Right hindlimb (tissue), 1 donor: ENCODE measurements at regions not wholly inside any gene's neighbourhood (a gene's known extent, or its start where the extent isn't known, plus 50 kb on each side); places are given as distances from the start of the nearest gene placed in this dataset.
"Not testable (repeated sequence)": the region's sequence is repeated elsewhere in the genome, so short reads cannot be mapped to it uniquely, and the experiment has no call there.

Experiments used
- DNase-seq: peaks from one replicate; pipeline ENCODE4 v3.0.0-alpha.2; 2018

GRCh38 chr10:25724241-25724640 lies 209.8 kb upstream of the MYO3A start:
- DNase-seq: no peak

DNA sequence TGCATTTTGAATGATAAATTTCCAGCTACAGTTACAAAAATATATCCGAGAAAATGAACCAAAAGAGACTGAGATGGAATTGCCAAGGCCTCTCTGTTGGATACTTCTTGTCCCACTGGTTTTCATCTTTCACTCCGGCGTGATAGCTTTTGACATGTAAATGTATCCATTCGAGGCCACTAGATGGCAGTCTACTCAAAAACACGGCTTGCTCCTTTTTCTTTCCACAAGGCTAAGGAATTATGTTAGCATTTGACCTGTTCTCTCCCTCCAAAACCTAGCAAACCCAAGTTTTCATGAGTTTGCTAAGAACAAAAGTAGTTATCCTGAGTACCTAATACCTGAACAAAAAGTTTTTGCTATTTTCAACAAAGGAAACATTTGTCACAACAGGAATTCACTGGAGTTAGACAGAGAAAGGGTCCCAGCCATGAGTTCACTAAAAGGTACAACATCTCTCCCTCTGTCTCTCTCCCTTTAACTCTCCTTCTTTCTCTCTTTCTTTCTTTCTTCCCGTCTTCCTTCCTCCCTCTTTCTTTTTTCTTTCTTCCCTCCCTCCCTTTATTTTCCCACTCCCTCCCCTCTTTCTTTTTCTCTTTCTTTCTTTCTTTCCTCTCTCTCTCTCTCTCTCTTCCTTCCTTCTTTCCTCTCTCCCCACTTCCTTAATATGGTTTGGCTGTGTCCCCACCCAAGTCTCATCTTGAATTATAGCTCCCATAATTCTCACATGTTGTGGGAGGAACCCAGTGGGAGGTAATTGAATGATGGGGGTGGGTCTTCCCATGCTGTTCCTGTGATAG lies 207.9 kb upstream of the MYO3A start:
- DNase-seq: no peak

- DNase-seq: no peak
Observed at GRCh38 chr10:25738776-25739175, 195.3 kb upstream of the MYO3A start.

DNA sequence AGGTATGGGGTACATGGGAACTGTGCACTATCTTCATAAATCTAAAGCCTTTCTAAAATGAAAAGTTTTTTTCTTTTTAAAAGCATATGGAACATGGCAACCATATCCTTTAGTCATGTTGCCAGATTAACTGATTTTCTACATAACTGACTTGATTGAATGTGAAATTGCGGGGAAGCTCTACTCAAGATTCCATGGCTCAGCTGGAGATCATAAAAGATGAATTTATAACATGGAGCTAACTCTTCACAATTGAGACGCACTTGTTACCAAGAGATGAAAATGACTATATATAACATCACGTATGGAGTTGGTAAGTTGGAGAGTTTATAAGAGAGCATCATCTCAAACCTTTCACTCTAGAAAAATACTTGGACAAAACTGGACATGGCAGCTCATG lies 190.2 kb upstream of the MYO3A start:
- DNase-seq: no peak

DNA sequence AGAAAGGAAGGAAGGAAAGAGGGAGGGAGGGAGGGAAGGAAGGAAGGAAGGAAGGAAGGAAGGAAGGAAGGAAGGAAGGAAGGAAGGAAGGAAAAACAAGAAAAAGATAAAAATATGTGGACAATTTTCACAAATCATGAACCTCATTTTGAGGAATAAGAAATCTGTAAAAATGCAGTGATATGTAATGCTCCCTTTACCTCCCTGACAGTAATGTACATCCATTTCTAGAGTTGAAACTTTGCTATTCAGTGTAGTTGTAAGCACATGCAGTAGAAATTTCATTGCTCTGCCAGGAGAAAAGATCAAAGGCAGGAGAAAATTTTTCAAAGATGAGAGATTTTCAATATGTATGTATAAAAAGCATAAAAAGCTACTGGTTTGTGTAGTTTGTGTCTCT lies 189.5 kb upstream of the MYO3A start:
- no peak for DNase-seq

- DNase-seq: no peak
Observed at GRCh38 chr10:25745976-25746375, 188.1 kb upstream of the MYO3A start.

DNA sequence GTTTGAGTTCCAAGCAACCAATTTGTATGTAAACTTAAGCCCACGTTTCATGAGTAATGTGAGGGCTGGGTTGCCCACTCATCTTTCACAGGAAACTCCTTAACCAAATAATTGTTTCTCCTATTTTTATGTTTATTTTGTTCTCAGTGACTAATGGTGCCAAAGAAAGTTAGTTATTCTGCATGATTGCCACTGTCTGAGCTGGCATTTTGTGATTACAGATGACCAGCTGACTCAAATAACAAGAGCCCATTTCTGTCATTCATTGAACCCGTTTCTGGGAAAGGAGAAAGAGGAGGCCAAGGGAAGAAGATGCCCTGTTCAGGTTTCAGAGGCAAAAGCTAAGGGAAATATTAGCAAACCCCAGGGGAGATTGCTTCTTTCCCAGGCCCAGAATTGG lies 186.9 kb upstream of the MYO3A start:
- DNase-seq: no peak

DNA sequence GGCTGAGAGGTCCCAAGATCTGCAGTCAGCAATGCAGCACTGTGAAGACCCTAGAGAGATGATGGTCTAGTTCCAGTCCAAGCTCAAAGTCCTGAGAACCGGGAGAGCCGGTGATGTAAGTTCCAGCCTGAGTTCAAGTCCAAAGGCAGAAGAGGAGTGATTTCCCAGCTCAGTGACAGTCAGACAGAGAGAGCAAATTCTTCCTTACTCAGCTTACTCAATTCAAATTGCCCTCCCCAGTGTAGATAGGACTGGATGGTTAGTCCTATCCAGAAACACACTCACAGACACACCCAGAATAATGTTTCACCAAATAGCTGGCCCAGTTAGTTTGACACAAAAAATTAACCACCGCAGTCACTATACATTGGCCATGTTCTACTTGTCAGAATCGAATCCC lies 185.5 kb upstream of the MYO3A start:
- no peak for DNase-seq

DNA sequence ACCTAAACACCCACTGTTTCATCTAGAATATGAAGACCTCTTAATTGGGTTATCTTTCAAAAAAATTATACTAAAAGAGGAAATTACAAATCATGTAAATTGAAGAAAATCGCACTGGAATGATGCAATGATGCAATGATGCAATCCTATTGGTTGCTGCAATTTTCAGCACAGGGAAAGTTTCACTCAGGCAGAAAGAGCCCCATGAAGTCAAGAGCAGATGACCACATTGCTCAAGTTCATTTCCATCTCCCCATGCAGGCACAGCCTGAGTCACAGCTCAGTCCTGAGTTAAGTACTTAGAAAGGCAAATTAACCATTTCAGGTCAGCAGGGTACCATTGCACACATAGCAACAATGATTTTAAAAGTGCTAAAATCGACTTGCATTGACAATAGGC lies 180.3 kb upstream of the MYO3A start:
- no peak for DNase-seq

DNA sequence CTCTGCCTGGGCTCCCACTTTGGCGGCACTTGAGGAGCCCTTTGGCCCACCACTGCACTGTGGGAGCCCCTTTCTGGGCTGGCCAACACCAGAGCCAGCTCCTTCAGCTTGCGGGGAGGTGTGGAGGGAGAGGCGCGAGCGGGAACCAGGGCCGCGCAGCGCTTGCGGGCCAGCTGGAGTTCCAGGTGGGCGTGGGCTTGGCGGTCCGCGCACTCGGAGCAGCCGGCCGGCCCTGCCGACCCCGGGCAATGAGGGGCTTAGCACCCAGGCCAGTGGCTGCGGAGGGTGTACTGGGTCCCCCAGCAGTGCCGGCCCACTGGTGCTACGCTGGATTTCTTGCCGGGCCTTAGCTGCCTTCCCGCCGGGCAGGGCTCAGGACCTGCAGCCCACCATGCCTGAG lies 178.2 kb upstream of the MYO3A start:
- DNase-seq: not testable (repeated sequence)

DNA sequence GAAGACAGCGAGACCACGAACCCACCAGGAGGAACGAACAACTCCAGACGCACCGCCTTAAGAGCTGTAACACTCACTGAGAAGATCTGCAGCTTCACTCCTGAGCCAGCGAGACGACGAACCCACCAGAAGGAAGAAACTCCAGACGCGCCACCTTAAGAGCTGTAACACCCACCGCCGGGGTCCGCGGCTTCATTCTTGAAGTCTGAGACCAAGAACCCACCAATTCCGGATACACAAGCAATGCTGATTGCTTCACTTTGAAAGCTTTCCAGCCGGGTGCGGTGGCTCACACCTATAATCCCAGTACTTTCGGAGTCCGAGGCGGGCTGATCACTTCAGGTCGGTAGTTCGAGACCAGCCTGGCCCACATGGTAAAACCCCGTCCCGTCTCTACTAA lies 177.2 kb upstream of the MYO3A start:
- no peak for DNase-seq

DNA sequence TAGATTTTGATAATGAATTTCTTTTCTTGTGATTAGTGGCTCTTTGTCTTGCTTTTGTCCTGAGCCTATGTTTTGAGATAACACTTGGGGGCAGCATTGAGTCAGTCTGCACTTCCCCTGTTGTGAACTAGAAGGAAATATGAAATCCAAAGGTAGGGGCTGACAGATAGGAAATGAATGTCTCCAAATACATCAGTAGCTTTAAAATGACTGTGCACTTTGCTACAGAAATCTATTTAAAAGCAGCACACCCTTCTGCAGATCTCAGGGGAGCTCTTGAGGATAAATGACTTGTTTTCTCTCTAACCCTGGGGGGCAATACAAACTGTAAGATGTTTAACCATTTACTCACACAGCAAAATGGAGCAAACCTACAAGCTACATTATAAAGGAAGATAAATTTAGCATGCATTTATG lies 176.0 kb upstream of the MYO3A start:
- DNase-seq: no peak

DNA sequence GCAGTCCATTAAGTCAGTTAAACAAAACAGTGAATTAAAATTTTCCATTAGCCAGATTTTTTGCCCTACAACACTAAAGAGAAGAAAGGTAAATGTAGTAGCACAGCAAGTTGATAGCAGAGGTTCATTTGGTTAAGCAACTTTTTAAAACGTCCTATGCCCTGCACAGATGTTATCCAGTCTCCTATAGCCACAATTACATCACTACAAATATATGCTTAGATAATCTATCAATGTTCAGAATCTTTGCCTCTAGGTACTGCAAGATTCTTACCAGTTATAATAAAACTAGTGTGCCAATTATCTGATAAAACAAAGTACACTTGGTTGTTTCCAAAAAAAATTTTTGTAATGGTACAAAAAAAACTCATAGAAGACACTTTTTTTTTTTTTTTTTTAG lies 175.5 kb upstream of the MYO3A start:
- DNase-seq: no peak

DNA sequence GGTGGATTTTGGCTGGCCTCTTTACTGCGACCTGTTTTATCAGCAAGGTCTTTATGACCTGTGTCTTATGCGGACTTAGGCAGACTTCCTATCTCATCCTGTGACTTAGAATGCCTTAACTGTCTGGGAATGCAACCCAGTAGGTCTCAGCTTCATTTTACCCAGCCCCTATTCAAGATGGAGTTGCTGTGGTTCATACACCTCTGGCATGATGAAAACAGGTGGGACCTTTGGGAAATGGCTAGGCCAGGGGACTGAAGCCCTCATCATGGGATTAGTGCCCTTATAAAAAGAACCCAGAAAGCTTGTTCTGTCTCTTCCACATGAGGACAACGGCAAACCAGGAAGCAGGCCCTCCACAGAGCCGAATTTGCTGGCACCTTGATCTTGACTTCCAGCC lies 172.1 kb upstream of the MYO3A start:
- no peak for DNase-seq

GRCh38 chr10:25766213-25766612 lies 167.8 kb upstream of the MYO3A start:
- no peak for DNase-seq

GRCh38 chr10:25766687-25767221 lies 167.3 kb upstream of the MYO3A start:
- DNase-seq: no peak

- no peak for DNase-seq
Observed at GRCh38 chr10:25768167-25768566, 165.9 kb upstream of the MYO3A start.

DNA sequence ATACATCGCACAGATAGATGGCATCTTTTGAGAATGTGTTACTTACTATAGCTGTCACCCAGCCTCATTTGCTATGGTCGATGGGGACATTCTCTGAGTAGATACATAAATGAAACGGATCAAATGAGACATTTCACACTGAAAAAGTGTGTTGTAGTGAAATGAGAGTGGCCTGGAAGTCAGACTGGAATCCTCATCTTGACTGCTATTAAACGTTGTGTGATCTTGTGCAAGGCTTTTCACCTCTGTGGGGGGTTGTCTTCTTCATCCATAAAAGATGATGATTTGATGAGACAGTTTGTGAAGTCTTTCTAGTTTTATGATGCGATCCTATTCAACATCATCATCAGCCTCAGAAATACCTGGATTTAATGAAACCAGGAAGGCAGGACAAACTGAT lies 155.4 kb upstream of the MYO3A start:
- no peak for DNase-seq

DNA sequence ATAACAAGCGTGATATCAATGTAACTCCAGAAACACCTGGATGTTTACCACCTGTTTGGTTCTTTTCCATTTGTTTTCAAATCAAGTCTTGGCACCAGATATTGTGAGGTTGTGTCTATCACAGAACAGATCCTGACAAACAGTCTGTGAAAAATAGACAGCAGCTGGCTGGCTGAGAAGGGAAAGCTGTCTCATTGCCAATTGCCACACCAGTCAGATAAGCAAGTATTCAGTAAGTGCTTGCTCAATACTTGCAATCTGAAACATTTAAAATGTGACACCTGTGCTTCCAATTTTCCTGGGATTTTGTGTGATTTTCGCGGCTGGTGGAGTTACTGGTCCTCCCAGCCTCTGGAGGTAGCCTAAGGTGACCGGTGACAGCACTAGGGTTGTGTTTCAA lies 147.9 kb upstream of the MYO3A start:
- DNase-seq: no peak

DNA sequence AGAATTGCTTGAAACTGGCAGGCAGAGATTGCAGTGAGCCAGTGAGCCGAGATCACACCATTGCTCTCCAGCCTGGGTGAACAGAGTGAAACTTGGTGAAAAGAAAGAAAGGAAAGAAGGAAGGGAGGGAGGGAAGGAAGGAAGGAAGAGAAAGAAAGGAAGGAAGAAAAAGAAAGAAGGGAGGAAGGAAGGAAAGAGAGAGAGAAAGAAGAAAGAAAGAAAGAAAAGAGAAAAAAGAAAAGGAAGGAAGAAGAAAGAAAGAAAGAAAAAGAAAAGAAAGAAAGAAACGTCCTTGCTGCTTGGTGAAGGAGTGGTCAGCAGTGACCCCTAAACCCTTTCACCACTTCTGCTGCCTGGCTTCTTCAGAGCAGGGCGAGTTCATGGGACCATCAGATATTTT lies 147.1 kb upstream of the MYO3A start:
- no peak for DNase-seq

- DNase-seq: no peak
Observed at GRCh38 chr10:25797888-25798429, 136.1 kb upstream of the MYO3A start.

DNA sequence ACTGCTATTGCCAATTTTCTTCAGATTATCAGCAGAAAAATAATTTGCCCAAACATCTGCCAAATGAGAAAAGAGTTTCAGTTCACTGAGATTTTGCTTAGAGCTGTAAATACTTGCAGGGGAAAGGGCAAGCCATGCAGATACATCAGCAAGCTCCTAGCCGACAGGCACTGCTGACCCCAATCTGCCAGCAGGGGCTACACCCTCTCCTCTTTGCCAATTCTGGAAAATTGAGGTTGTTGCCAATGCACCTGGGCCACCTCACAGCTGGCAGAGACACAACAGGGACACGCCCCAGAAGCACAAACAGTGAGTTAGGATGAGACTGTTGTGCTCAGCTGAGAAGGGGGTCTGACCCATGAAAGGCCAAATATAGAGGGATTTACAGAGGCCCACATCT lies 129.5 kb upstream of the MYO3A start:
- DNase-seq: no peak

GRCh38 chr10:25805986-25806385 lies 128.0 kb upstream of the MYO3A start:
- DNase-seq: no peak

DNA sequence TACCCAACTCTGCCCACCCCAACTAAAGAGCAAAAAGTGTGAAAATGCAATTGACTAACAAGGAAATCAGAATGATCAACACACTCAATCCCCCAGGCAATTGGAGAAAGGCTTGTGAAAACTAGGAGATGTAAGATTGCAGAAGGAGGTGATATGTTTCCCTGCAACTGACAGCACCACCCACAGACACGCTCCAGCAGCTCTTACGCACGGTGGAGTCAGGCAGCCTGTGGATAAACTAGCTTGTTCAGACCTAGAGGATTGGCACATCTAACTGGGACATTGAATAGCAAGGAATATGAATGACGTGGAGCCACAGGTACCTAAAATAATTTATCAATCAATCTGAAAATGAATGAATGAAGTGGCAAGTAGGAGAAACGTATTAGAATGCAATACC lies 125.7 kb upstream of the MYO3A start:
- DNase-seq: no peak
